ENCODE measurements at regions not wholly inside any gene's neighbourhood (a gene's known extent, or its start where the extent isn't known, plus 50 kb on each side); places are given as distances from the start of the nearest gene placed in this dataset.
"Not testable (repeated sequence)": the region's sequence is repeated elsewhere in the genome, so short reads cannot be mapped to it uniquely, and the experiment has no call there.

GRCh38 chr13:73535341-73535740 lies 476.5 kb downstream of the KLF5 start:
- Histone ChIP-seq H3K27me3 (no peaks in the 10 kb centered on the region), H3K9me3 (no peaks in the 10 kb centered on the region), H3K4me3 (no peak overlapping the region), H3K36me3 (no peaks in the 10 kb centered on the region)
- no peak for DNase-seq

GRCh38 chr13:73532987-73533510 lies 474.2 kb downstream of the KLF5 start:
- H3K9me3 ChIP-seq = no peaks in the 10 kb centered on the region
- H3K36me3 ChIP-seq = no peaks in the 10 kb centered on the region
- DNase-seq = no peak
- H3K27me3 ChIP-seq = no peaks in the 10 kb centered on the region
- H3K4me3 ChIP-seq = no peak overlapping the region

DNA sequence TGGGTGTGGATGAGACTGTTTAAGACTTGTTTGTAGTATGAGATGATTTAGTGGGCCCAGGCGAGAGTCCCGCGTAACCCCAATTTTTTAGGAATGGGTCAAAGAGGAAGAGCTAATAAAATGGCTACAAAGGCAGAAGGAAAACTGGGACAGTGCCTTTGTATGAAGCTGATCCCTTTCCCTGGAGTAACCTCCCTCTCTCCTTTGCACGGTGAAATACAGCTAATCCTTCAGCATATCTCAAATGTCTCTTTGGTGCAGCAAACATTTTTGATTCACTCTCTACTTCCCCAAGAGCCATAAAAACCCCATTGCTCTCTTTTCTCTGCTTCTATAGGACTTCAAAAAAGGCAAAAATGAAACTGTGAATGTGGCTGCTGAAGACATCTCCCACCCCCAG lies 473.8 kb downstream of the KLF5 start:
- Histone ChIP-seq H3K27me3 (no peaks in the 10 kb centered on the region), H3K4me3 (no peak overlapping the region), H3K36me3 (no peaks in the 10 kb centered on the region), H3K9me3 (no peaks in the 10 kb centered on the region)
- DNase-seq = no peak

- Histone ChIP-seq H3K27me3 (no peaks in the 10 kb centered on the region), H3K4me3 (no peak overlapping the region), H3K36me3 (no peaks in the 10 kb centered on the region), H3K9me3 (no peaks in the 10 kb centered on the region)
- no peak for DNase-seq
These were observed 472.2 kb downstream of the KLF5 start for GRCh38 chr13:73531014-73531413.

GRCh38 chr13:73522937-73523336 lies 464.1 kb downstream of the KLF5 start:
- DNase-seq = no peak
- no peaks in the 10 kb centered on the region for H3K9me3 ChIP-seq
- no peak overlapping the region for H3K4me3 ChIP-seq
- H3K27me3 ChIP-seq = no peaks in the 10 kb centered on the region
- no peaks in the 10 kb centered on the region for H3K36me3 ChIP-seq

- no peaks in the 10 kb centered on the region for H3K9me3 ChIP-seq
- no peaks in the 10 kb centered on the region for H3K36me3 ChIP-seq
- no peaks in the 10 kb centered on the region for H3K27me3 ChIP-seq
- no peak for DNase-seq
- H3K4me3 ChIP-seq = no peak overlapping the region
These were observed 463.2 kb downstream of the KLF5 start for GRCh38 chr13:73521985-73522524.

GRCh38 chr13:73521290-73521624 lies 462.5 kb downstream of the KLF5 start:
- Histone ChIP-seq H3K9me3 (no peaks in the 10 kb centered on the region), H3K4me3 (no peak overlapping the region), H3K36me3 (no peaks in the 10 kb centered on the region), H3K27me3 (no peaks in the 10 kb centered on the region)
- DNase-seq = no peak

DNA sequence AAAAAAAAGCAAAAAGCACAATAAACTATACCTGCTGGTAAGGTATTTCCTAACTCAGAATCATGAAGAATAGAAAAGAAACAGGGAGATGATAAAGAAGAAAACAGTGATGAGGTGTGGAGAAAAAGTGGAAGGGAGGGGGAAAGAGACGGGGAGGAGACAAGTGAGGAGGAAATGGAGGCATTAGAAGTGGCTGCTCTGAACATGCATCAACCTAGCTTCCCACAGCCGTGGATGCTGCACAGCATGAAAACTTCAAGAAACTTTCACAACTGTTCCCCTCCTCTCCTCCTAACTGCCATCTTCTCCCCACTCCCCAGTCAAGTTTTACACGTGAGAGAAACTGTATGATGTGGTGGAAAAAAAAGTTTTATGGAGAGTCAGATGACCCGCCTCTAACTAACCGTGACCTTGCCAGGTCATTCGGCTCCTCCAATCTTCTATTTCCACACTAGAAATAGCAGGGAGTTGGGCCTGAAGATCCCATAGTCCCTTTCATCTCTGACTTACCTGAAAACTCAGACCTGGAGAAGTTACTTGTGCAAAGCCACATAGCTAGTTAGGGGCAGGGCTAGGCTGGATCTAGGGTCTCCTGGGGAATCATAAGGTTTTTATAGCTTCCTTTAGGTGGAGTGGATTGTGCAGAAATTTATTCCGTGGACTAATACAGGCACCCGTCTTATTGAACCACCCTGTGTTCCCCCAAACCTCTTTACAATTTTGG lies 461.9 kb downstream of the KLF5 start:
- no peaks in the 10 kb centered on the region for H3K36me3 ChIP-seq
- no peak overlapping the region for H3K4me3 ChIP-seq
- no peaks in the 10 kb centered on the region for H3K9me3 ChIP-seq
- no peak for DNase-seq
- no peaks in the 10 kb centered on the region for H3K27me3 ChIP-seq

DNA sequence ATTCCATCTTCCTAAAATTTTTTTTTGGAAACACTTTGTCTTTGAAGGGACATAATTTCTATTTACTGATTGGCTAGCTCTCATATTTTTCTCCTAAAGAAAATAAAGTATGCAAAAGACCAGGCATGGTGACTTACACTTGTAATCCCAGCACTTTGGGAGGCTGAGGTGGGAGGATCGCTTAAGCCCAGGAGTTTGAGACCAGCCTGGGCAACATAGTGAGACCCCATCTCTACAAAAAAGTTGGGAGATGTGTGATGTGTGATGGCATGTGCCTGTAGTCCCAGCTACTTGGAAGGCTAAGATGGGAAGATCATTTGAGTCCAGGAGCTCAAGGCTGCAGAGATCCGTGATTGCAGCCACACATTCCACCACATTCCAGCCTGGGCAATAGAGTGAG lies 461.3 kb downstream of the KLF5 start:
- H3K4me3 ChIP-seq, H3K27me3 ChIP-seq, H3K36me3 ChIP-seq, DNase-seq, H3K9me3 ChIP-seq: not testable (repeated sequence)

- Histone ChIP-seq H3K36me3 (no peaks in the 10 kb centered on the region), H3K9me3 (no peaks in the 10 kb centered on the region), H3K4me3 (no peak overlapping the region), H3K27me3 (no peaks in the 10 kb centered on the region)
- DNase-seq = no peak
These were observed 460.8 kb downstream of the KLF5 start for GRCh38 chr13:73519396-73520116.

DNA sequence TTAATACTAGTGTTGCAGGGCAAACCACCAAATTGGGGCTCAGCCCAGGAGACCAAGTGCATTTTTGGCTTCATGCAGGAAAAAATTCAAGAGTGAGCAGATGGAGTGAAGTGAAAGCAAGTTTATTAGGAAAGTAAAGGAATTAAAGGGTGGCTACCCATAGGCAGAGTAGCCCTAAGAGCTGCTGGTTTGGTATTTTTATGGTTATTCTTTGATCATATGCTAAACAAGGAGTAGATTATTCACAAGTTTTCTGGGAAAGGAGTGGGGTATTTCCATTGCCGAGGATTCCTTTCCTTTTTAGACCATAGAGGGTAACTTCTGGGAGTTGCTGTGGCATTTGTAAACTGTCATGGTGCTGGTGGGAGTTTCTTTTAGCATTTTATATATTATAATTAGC lies 459.0 kb downstream of the KLF5 start:
- H3K27me3 ChIP-seq = no peaks in the 10 kb centered on the region
- no peak for DNase-seq
- H3K4me3 ChIP-seq = no peak overlapping the region
- H3K36me3 ChIP-seq = no peaks in the 10 kb centered on the region
- H3K9me3 ChIP-seq = no peaks in the 10 kb centered on the region

- no peak for DNase-seq
- no peaks in the 10 kb centered on the region for H3K9me3 ChIP-seq
- H3K27me3 ChIP-seq = no peaks in the 10 kb centered on the region
- H3K36me3 ChIP-seq = no peaks in the 10 kb centered on the region
- H3K4me3 ChIP-seq = no peak overlapping the region
These were observed 457.9 kb downstream of the KLF5 start for GRCh38 chr13:73516731-73517130.

DNA sequence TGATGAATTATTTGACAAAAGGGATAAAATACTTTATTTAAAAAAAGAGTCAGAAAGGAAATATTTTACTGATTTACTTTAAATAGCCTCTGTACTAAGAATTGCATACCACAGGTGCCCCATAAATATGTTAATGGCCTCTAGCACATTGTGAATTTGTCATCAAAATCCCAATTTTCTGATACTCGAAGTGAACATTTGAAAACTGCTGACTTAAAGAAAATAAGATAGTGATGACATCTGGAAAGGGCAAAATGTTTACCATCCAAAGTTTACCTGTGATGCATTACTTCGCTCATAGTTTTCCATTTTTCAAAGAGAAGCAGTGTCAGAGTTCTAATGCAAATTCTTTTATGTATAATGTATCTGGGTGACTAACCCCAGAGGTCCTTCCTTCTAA lies 455.4 kb downstream of the KLF5 start:
- no peak overlapping the region for H3K4me3 ChIP-seq
- no peaks in the 10 kb centered on the region for H3K36me3 ChIP-seq
- DNase-seq = no peak
- H3K9me3 ChIP-seq = no peaks in the 10 kb centered on the region
- H3K27me3 ChIP-seq = no peaks in the 10 kb centered on the region

DNA sequence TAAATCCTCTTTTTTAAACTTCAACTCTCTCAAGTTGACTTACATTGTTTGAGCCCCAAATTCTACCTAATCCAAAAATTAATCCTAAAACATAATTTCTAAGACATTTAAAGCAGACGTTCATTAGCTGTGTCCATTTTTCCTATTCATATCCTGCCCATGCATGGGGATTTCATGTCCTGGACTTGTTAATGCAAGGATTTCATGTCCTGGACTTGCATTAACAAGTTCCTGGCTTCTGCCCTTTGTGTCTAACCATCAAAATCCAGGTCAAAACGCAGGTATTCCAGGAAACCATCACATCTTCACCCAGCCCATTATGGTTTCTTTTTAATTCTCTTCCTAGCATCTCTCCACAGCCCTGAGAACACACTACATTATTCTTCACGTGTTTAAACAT lies 454.9 kb downstream of the KLF5 start:
- DNase-seq = no peak
- H3K36me3 ChIP-seq = no peaks in the 10 kb centered on the region
- no peaks in the 10 kb centered on the region for H3K9me3 ChIP-seq
- H3K27me3 ChIP-seq = no peaks in the 10 kb centered on the region
- H3K4me3 ChIP-seq = no peak overlapping the region

GRCh38 chr13:73508841-73509240 lies 450.0 kb downstream of the KLF5 start:
- no peak overlapping the region for H3K4me3 ChIP-seq
- H3K9me3 ChIP-seq = no peaks in the 10 kb centered on the region
- H3K36me3 ChIP-seq = no peaks in the 10 kb centered on the region
- no peak for DNase-seq
- no peaks in the 10 kb centered on the region for H3K27me3 ChIP-seq

DNA sequence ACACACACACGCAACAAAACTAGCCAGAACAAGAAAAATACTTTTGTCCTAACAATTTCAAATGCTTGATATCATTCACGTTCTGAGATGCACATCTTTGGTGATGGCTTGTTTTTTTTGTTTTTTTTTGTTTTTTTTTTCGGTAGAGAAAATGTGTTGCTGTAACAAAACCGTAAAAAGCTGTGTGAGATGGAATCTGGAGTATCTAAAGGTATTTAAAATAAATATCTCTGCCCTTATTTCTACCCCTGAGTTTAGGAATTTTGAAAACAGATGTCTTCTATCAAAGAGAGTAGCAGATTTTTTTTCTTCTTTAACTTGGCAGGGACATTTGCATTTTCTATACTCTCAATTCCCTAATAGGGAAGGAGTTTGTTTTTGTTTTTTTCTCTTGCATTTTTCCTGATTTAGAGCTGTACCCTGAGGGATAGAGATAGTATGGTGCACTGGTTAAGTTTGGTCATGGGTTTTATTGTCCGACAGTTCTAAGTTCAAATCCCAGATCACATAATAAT lies 446.6 kb downstream of the KLF5 start:
- Histone ChIP-seq H3K27me3 (no peaks in the 10 kb centered on the region), H3K36me3 (no peaks in the 10 kb centered on the region), H3K9me3 (no peaks in the 10 kb centered on the region), H3K4me3 (no peak overlapping the region)
- DNase-seq = no peak

DNA sequence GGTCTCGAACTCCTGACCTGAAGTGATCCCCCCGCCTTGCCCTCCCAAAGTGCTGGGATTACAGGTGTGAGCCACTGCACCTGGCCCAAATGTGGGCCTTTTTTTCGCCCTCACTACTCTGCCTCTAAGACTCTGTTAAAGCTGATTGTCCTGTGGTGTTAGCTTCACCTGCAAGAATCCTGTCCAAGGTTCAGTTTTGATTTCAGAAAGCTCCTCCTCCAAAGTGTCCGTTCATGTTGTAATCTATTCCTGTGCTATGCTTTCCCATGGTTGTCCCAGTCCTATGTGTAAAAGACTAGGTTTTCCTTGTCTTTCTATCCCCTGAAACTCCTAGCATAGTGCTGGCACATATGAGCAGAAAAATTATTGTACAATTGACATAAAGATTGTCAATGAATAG lies 440.9 kb downstream of the KLF5 start:
- Histone ChIP-seq H3K4me3 (no peak overlapping the region), H3K36me3 (no peaks in the 10 kb centered on the region), H3K9me3 (no peaks in the 10 kb centered on the region), H3K27me3 (no peaks in the 10 kb centered on the region)
- no peak for DNase-seq

DNA sequence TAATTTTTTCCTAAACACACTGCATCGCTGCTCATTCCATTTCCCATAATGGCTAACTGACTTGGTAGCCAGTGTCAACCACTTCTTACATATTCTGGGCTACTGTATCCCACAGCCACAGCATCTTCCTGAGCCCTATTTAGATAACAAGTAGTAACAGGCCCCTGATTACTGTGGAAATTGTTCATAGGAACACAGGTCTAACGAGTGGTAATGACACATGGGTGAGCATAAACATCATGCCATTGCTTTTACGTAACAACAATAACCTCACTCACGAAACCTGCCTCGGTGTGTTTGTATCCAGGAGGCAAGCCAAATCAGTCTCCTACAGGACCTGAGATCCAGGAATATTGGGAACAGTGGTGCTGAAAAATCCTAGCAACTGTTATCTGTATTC lies 438.6 kb downstream of the KLF5 start:
- no peak overlapping the region for H3K4me3 ChIP-seq
- DNase-seq = no peak
- H3K9me3 ChIP-seq = no peaks in the 10 kb centered on the region
- H3K27me3 ChIP-seq = no peaks in the 10 kb centered on the region
- H3K36me3 ChIP-seq = no peaks in the 10 kb centered on the region
